Ectodermal cell (in vitro differentiated cells): ENCODE measurements at regions not wholly inside any gene's neighbourhood (a gene's known extent, or its start where the extent isn't known, plus 50 kb on each side); places are given as distances from the start of the nearest gene placed in this dataset.

ENCODE experiments used
- H3K27ac ChIP-seq: 2 replicates; pipeline ENCODE4 v1.7.0; 2013; ENCODE audit warnings: mild to moderate bottlenecking, low read depth, low read length; ENCODE audit not compliant: insufficient read depth, poor library complexity, severe bottlenecking
- H3K27me3 ChIP-seq: 2 replicates; pipeline ENCODE4 v1.7.0; 2013; ENCODE audit warnings: mild to moderate bottlenecking, low read length; ENCODE audit not compliant: insufficient read depth, control insufficient read depth, poor library complexity, severe bottlenecking
- H3K36me3 ChIP-seq: one replicate; pipeline ENCODE4 v1.7.0; 2013; ENCODE audit warnings: low read length; ENCODE audit not compliant: control insufficient read depth, insufficient read depth
- H3K4me1 ChIP-seq: one replicate; pipeline ENCODE4 v1.7.0; 2013; ENCODE audit warnings: low read length; ENCODE audit not compliant: control insufficient read depth, insufficient read depth
- H3K4me3 ChIP-seq: 2 replicates; pipeline ENCODE4 v1.7.0; 2013; ENCODE audit warnings: low read depth, low read length, control low read depth; ENCODE audit not compliant: insufficient read depth
- H3K9me3 ChIP-seq: 2 replicates; pipeline ENCODE4 v1.7.0; 2013; ENCODE audit warnings: mild to moderate bottlenecking, low read length, moderate library complexity; ENCODE audit not compliant: control insufficient read depth
- WGBS, 2 experiments: methylation state at CpG; one replicate each; pipeline ENCODE4 v1.1.7; 2013; ENCODE audit warnings: missing lambda C conversion rate in 2 of 2; 5-methylcytosine and 5-hydroxymethylcytosine counted together

DNA sequence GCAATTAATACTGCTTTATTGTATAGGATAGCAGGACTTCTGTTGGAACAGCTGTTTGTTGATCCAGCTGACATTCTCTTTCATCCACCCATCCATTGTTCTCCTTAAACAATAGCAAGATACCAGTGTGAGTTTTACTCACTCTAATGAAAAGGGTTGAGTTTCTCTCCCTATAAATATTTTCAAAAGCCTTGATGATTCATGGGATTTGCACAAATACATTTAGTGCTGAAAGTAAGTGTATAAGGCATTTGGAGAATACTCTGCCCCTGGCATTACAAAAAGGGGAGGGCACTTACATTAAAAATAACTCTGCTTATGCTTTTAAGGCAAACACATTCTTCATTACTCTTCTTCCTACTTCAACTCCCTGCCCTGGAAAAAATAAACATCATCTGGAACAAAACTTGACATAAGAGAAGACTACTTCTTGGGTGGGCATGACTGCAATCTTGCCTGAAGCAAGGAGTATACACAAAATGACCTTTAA is 634.9 kb downstream of the METTL15 start:
- Histone ChIP-seq H3K4me3 (no peak overlapping the region), H3K4me1 (no peaks in the 10 kb centered on the region), H3K27ac (no peak overlapping the region), H3K9me3 (no peaks in the 10 kb centered on the region), H3K27me3 (no peaks in the 10 kb centered on the region), H3K36me3 (no peaks in the 10 kb centered on the region)

- Histone ChIP-seq H3K27me3 (no peaks in the 10 kb centered on the region), H3K4me3 (no peak overlapping the region), H3K9me3 (no peaks in the 10 kb centered on the region), H3K36me3 (no peaks in the 10 kb centered on the region), H3K27ac (no peak overlapping the region), H3K4me1 (no peaks in the 10 kb centered on the region)
- whole genome bisulfite sequencing, 2 experiments = 92% methylated on average over 3 to 4 of the region's 4 CpGs
Observed at GRCh38 chr11:28739489-28740280, 631.5 kb downstream of the METTL15 start.

DNA sequence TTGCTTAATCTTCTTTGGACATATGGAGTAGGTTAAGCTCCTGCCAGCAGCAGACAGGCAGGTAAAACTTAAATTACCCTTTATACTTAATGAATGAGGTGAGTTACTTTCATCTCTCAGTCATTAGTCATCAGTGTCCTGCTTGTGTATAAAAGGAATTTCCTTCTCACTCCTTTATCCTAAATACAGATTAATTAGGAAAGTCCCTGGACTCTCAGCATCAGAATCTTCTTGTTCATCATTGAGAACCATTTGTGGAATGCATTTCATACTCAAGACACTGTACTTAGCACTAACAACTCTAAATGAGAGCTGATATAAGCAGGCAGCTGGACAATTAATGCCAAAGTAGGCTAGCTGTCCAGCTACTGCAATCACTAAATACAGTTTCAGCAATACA is 630.4 kb downstream of the METTL15 start:
- Histone ChIP-seq H3K4me3 (no peak overlapping the region), H3K27ac (no peak overlapping the region), H3K36me3 (no peaks in the 10 kb centered on the region), H3K27me3 (no peaks in the 10 kb centered on the region), H3K9me3 (no peaks in the 10 kb centered on the region), H3K4me1 (no peaks in the 10 kb centered on the region)

- H3K4me3 ChIP-seq = no peak overlapping the region
- H3K27me3 ChIP-seq = no peaks in the 10 kb centered on the region
- no peaks in the 10 kb centered on the region for H3K36me3 ChIP-seq
- no peak overlapping the region for H3K27ac ChIP-seq
- H3K9me3 ChIP-seq = no peaks in the 10 kb centered on the region
- H3K4me1 ChIP-seq = no peaks in the 10 kb centered on the region
Observed at GRCh38 chr11:28736256-28736655, 628.1 kb downstream of the METTL15 start.

DNA sequence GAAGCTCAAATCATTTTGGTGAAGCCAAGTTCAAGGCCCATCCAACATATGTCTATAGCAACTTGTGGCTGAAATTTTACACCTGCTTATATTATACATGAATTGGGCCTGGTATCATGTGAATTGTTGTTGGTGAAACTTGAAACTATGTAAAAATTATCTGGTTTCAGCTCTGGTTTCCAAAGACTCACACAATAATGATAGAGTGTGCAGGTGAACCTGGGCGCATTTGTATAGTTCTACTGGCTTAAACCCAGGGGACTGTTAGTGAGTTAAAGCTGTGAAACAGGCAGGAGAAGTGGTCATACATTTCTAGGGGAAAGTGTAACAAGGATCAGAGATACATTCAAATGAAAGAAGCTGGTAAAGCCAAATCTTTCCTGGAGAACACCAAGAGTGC is 627.3 kb downstream of the METTL15 start:
- no peak overlapping the region for H3K27ac ChIP-seq
- H3K27me3 ChIP-seq = no peaks in the 10 kb centered on the region
- H3K9me3 ChIP-seq = no peaks in the 10 kb centered on the region
- H3K36me3 ChIP-seq = no peaks in the 10 kb centered on the region
- WGBS, 2 experiments = 86 to 97% methylated on average over 1 of the region's 1 CpG
- no peaks in the 10 kb centered on the region for H3K4me1 ChIP-seq
- H3K4me3 ChIP-seq = no peak overlapping the region

GRCh38 chr11:28730889-28731288 is 622.7 kb downstream of the METTL15 start:
- H3K27ac ChIP-seq = no peak overlapping the region
- no peaks in the 10 kb centered on the region for H3K4me1 ChIP-seq
- WGBS, 2 experiments = 95 to 97% methylated on average over 2 of the region's 2 CpGs
- H3K9me3 ChIP-seq = no peaks in the 10 kb centered on the region
- no peak overlapping the region for H3K4me3 ChIP-seq
- no peaks in the 10 kb centered on the region for H3K36me3 ChIP-seq
- no peaks in the 10 kb centered on the region for H3K27me3 ChIP-seq

GRCh38 chr11:28730336-28730735 is 622.1 kb downstream of the METTL15 start:
- Histone ChIP-seq H3K27ac (no peak overlapping the region), H3K4me1 (no peaks in the 10 kb centered on the region), H3K36me3 (no peaks in the 10 kb centered on the region), H3K9me3 (no peaks in the 10 kb centered on the region), H3K27me3 (no peaks in the 10 kb centered on the region), H3K4me3 (no peak overlapping the region)
- WGBS, 2 experiments = 89 to 96% methylated on average over 2 to 3 of the region's 3 CpGs

GRCh38 chr11:28729339-28729738 is 621.2 kb downstream of the METTL15 start:
- Histone ChIP-seq H3K27me3 (no peaks in the 10 kb centered on the region), H3K27ac (no peak overlapping the region), H3K36me3 (no peaks in the 10 kb centered on the region), H3K4me1 (no peaks in the 10 kb centered on the region), H3K9me3 (no peaks in the 10 kb centered on the region), H3K4me3 (no peak overlapping the region)
- WGBS, 2 experiments = 94 to 96% methylated on average over 6 of the region's 6 CpGs

- WGBS, 2 experiments = 100% methylated on average over 1 of the region's 1 CpG; no CpG with 5 or more reads in 1 of the 2 experiments
- Histone ChIP-seq H3K36me3 (no peaks in the 10 kb centered on the region), H3K4me1 (no peaks in the 10 kb centered on the region)
Observed at GRCh38 chr11:28728666-28729065, 620.5 kb downstream of the METTL15 start.

GRCh38 chr11:28727254-28727653 is 619.1 kb downstream of the METTL15 start:
- WGBS, 2 experiments = 90 to 93% methylated on average over 3 of the region's 3 CpGs

More at GRCh38 chr11:28728666-28729065, 620.5 kb downstream of the METTL15 start:
- Histone ChIP-seq H3K4me3 (no peak overlapping the region), H3K9me3 (no peaks in the 10 kb centered on the region), H3K27ac (no peak overlapping the region), H3K27me3 (no peaks in the 10 kb centered on the region)

More at GRCh38 chr11:28727254-28727653, 619.1 kb downstream of the METTL15 start:
- Histone ChIP-seq H3K4me3 (no peak overlapping the region), H3K27ac (no peak overlapping the region), H3K27me3 (no peaks in the 10 kb centered on the region), H3K9me3 (no peaks in the 10 kb centered on the region), H3K36me3 (no peaks in the 10 kb centered on the region), H3K4me1 (no peaks in the 10 kb centered on the region)
